Cardiac fibroblast (primary cell): ENCODE measurements at regions not wholly inside any gene's neighbourhood (a gene's known extent, or its start where the extent isn't known, plus 50 kb on each side); places are given as distances from the start of the nearest gene placed in this dataset.
A peak's percentile ranks its signal among the peaks of the same experiment; 100 is the strongest.

Source experiments
- DNase-seq, 2 donors: peaks; one replicate each; pipeline versions ENCODE4 v3.0.0 to v3.0.0-alpha.2; 2010; ENCODE audit warnings: low read depth in 2 of 2
- H3K4me3 ChIP-seq, 2 donors: replicated peaks in 1 of 2; 1 replicate in 1 of 2; 2 replicates in 1 of 2; pipeline ENCODE4 v1.5.1; 2011; ENCODE audit warnings: low read depth in 2 of 2, low read length in 2 of 2, mild to moderate bottlenecking in 2 of 2, moderate library complexity in 1 of 2
- CTCF ChIP-seq: IDR thresholded peaks from one replicate; pipeline ENCODE4 v1.5.1; 2011; ENCODE audit warnings: low read depth, mild to moderate bottlenecking, low read length, inconsistent platforms

GRCh38 chr1:30380625-30380984, 342.8 kb downstream of the MATN1 start:
- no peak for DNase-seq
- no peak for TF ChIP-seq CTCF

GRCh38 chr1:30379684-30380624, 343.4 kb downstream of the MATN1 start:
- DNase-seq, result peak; percentile 70 to 78
- H3K4me3 ChIP-seq, result no peak overlapping the region
- TF ChIP-seq CTCF, result peak; percentile 88

More at GRCh38 chr1:30380625-30380984, 342.8 kb downstream of the MATN1 start:
- no peak overlapping the region for H3K4me3 ChIP-seq

- no peak overlapping the region for H3K4me3 ChIP-seq
- DNase-seq, result peak; percentile 43 to 66
- TF ChIP-seq CTCF, result no peak
These were observed 344.3 kb downstream of the MATN1 start for GRCh38 chr1:30378991-30379581.

- no peak overlapping the region for H3K4me3 ChIP-seq
- TF ChIP-seq CTCF, result no peak
- DNase-seq, result no peak
These were observed 345.3 kb downstream of the MATN1 start for GRCh38 chr1:30378003-30378596.

- no peak for DNase-seq
- no peak overlapping the region for H3K4me3 ChIP-seq
- no peak for TF ChIP-seq CTCF
These were observed 346.0 kb downstream of the MATN1 start for GRCh38 chr1:30377230-30378002.

GRCh38 chr1:30376054-30376697, 347.2 kb downstream of the MATN1 start:
- DNase-seq, result no peak
- no peak overlapping the region for H3K4me3 ChIP-seq
- no peak for TF ChIP-seq CTCF
